Heart left ventricle (tissue), 13 donors: ENCODE measurements at regions not wholly inside any gene's neighbourhood (a gene's known extent, or its start where the extent isn't known, plus 50 kb on each side); places are given as distances from the start of the nearest gene placed in this dataset.

ENCODE experiments used
- CTCF ChIP-seq, 12 donors: fragments of 200-600 bp; sonication (generic) in 4 of 12; IDR thresholded peaks; one replicate each; pipeline versions ENCODE4 v1.5.0 to v1.8.0; 2018 to 2022; ENCODE audit warnings: antibody characterized with exemption in 12 of 12, mild to moderate bottlenecking in 5 of 12
- POLR2A ChIP-seq, 2 donors: fragments of 450-650 bp; IDR thresholded peaks; one replicate each; pipeline ENCODE4 v1.6.1; 2017; ENCODE audit warnings: antibody characterized with exemption in 2 of 2, mild to moderate bottlenecking in 2 of 2, moderate library complexity in 2 of 2
- donor health status: ischemic (EF 13 %, LVEDD 7.1; RV severe dilation, severe dysfunction).
- donor health status: DM: no; HTN: yes; CAD: no.
- donor health status: DM: no; HTN: no; CAD: no.
- donor health status: ischemic (EF 25% LVEDD 6.9; RV normal size, moderate dysfunction).
- donor health status: ischemic (EF 25% LVEDD 5.7; RV mildly dilated, moderate dysfunction).
- donor health status: ischemic (EF 35%, LVEDD 5.7; RV mildly dilated, moderate dysfunction).
- donor health status: nonischemic (EF 11% LVEDD 7.7; RV severe dilation, severe dysfunction).
- donor health status: DM: yes; HTN: yes; CAD: no.
- donor health status: PGD.
- donor health status: ischemic (EF 29% LVEDD 5.4; RV normal size, mild dysfunction).
- donor health status: nonischemic (EF 23%, LVEDD 6.1; RV moderate dilation, normal function).

- no peak for TF ChIP-seq CTCF (IDR thresholded peaks at IDR 0.05)
- no peak for TF ChIP-seq POLR2A (IDR thresholded peaks at IDR 0.05)
Observed at GRCh38 chr4:120617171-120617570, 305.4 kb downstream of the PRDM5 start.
